CD4-positive, alpha-beta T cell treated with Interleukin-21 for 1 hour (primary cell): ENCODE measurements at regions not wholly inside any gene's neighbourhood (a gene's known extent, or its start where the extent isn't known, plus 50 kb on each side); places are given as distances from the start of the nearest gene placed in this dataset.

Source experiments
- DNase-seq: peaks from one replicate; pipeline ENCODE4 v3.0.0-alpha.2; 2020

DNA sequence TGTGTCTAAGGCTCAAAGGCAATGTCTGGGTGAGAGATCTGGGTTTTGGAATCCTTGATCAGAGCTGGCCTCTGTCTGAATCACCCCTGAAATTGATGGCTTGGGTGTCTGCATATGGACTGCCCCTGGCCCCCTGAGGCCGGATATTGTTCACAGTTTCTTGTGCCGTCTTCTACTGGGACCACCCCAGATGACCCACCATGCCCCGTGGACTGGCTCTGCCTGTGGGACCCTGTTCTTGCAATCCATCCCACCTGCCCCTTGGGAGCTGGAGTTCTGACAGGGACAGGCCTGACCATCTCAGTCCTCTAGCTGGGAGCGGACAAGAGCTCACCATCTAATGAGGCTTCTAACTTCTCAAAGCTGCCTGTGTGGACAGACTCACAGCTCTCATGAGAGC lies 119.9 kb downstream of the FAM43A start:
- DNase-seq = no peak

DNA sequence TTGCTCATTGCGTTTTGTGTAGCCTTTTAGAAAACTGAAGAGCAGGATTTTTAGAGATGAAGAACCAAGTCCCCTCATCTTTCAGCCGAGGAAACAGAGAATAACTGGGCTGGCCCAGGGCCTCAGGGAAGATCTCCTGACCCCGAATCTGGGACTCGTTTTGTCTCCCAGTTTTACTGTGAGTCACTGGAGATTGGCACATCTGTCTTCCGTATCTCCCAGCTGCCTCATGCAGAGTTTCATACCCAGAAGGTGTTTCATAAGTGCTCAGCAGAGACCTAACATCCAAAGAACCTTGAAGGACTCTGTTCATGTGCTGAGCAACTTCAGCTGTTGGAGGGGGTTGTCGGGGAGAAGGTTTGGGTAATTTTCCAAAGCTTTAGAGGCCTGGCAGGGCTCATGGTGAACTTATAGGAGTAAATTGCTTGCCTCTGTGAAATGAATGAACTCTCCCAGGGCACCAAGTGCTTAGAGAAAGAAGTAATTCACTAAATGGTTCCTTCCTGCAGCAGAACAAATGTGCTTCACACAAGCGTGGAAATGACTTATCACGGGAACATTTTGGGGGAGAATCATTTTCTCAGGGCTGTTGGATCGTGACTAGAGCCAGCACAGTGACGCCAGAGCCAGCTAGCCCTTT lies 121.4 kb downstream of the FAM43A start:
- no peak for DNase-seq

DNA sequence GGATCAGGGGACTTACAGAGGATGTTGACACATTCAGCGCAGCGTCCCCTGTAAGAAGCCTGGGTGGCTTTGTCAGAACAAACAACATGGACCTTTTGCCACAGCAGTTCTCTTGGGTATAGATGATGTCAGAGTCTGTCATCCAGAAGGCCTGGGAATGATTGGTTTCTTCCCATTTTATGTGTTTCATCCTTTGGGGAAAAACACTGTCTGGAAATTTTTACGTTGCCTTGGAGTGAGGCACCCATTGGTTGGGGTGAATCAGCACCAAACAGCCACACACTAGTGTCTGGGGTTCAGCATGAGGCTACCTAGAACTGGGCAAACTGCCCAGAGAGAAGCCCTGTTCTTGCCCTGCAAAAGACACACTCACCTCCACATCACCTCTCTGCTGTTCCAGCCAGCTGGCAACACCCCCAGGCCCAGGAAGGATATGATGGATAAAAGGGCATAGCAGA lies 123.0 kb downstream of the FAM43A start:
- DNase-seq = no peak

DNA sequence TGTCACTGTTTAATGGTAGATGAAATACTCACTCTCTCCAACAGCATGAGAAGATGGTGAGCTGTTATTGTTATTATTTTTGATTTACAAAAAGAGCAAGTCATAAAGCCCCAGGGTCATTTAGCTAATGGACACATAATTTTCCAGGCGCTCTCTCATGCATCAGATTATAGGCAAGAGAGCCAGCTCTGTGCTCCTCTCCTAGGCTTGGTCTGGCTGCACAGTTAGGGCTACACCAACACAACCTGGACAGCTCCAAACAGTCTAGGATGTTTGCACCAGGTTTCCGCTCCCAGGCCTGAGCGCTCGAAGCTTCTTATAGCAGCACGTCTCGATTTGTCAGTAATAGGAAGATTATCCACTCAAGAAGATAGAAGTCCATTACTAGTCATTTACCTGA lies 123.7 kb downstream of the FAM43A start:
- no peak for DNase-seq

DNA sequence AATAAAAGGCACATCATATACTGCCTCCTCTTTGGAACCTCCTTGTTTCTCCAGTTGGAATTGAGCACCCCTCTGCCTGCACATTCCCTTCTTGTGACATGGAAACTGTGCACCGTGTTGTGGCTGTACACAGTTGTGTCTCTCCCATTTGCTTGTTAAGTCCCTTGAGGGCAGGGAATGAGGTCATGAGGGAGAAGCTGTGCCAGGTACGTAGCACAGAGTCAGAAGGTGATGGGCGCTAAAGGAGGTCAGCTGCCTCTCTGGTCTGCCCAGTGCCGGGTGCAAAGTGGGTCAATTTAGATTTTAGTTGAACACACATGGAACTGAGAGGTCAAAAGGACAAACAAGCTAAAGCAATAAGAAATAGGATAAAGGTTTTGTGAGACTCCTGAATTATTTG lies 124.4 kb downstream of the FAM43A start:
- DNase-seq = no peak

DNA sequence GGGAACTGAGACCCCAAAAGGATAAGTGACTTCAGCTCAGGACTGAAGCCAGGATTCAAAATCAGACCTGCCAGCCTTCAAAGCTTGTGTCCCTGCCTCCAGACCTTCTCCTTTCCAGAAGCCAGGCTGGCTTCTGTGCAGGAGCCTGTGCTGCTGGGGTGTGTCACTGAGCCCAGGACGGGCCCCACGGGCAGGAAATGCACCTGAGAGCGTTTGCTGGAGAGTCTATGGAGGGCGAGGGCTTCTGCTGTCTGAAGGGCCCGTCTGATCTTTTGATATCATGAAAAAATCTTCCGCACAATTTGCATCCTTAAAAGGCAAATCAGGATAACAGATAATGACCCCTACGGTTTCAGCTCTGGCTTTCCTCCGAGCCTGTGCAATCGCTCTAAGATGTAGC lies 125.4 kb downstream of the FAM43A start:
- DNase-seq = no peak

DNA sequence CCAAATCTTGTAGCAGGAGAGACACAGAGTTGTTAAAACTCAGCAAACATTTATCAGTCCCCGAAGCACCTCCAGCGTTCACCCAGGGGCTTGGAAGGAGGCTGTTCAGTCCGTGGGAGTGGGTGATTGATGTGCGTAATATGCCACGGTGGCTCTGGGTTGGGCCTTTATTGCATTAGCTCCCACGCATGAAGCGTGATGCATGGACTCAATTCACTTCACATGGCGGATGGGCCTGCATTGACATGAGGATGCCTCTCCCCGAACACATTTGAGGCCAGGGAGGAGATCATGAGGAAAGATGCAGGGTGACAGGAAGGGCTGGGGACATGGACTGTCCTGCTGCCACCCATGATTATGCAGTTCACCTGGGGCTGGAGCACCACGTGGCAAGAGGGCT lies 126.5 kb downstream of the FAM43A start:
- DNase-seq = no peak

DNA sequence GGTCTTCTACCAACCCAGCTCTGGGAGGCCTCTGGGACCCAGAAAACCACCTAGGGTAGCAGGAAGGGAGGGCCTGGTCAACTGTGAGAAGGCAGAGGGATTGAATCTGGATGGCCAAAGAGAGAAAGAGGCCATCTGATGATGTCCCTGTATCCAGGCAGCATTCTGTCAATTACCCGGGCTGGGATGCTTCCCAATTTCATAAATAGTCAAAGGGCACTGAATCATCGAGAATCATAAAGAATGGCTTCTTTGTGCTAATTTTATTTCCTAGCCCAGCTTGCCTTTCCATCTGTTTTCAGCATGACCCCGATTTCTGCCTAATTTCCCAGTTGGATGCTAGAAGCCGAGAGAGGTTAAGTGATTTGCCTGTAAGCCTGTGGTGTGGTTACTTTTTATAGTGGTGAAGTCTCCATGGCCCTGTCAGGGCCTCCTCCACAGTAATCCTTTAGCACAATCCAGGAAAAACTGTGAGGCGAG lies 129.2 kb downstream of the FAM43A start:
- DNase-seq = no peak

DNA sequence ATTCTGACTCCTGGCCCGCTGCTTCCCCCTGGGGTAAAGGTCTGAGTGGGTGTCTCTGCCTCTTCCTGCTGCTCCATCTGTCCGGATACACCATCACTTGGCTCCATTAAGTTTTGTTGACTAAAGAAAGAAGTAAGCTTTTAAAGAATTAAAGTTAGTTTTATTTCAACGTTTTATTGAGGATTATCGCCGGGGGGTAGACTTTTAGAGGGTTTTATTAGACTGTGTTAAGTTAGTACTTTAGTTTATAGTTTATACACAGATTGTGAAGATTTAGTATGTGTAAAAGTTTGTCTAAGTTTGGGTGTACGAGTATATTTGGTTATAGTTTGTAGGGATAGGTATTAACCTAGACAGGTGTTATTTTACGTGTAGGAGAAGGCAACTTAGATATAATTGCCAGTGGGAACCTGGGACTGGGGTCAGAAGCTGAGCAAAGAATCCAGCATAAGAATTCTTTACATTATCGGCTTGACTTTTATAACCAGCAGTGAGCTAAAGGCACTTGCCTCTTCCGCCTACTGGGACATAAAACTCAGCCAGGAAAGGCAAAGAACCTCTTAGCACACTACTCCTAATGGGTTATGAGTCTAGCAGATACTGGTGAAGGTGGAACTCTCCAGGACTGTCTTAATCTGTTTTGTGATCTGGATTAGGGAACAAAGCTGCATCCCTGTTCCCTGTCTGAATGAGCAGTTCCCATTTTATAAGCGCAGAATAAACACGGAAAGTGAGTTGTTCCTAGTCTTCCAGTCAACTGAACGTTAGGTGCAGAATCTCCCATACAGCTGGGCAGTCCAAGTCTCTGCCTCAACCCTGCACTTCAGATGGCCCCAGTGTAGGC lies 131.3 kb downstream of the FAM43A start:
- no peak for DNase-seq

DNA sequence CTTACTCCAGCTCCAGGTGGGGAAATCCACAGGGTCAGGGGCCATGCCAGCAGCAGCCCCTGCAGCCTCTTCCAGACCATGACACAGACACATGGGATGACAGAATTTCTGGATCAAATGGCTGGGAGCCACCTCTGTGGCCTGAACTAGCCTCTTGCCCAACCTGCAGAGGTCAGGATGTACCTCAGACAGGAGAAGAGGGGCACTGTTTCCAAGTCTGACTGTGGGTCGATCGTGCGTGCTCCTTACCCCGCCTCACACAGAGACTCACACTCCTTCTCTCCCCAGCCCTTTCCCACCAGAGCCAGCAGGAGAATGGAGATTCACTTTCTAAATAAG lies 131.9 kb downstream of the FAM43A start:
- no peak for DNase-seq

DNA sequence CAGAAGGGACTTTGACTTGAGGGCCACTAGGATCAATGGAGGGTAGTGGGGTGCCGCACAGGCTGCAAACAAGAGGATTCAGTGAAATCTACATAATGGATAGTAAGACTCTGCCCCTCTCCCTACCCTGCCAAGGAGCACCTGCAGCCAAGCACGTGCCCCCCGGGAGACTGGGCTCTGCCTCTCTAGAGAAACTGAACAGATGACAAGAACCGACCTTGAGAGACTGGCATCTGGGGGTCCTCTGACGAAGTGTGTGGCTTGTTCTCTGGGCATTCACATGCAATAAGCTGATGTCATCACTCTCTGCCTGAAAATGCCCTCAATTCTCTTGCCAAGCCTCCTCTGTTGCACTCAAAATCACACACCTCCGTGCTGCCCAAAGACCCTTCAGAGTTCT lies 132.3 kb downstream of the FAM43A start:
- DNase-seq = no peak

DNA sequence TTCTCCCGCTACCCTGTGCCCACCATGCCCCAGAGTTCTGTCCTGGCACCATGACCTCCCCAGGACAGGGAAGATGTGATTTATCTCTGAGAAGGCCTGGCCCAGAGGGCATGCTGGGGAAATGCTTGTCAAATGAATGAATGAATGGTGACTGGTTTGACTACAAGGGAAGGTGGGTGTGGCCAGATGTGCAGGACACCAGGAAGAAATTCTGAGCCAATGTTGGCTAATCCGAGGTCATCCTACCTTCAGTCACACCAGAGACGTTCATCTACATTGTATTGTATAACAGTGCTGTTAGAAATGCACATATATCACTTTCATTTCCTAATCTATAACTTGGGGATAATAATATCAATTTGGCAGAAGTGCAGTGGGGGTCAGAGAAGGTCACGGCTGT lies 138.4 kb downstream of the FAM43A start:
- DNase-seq = no peak

DNA sequence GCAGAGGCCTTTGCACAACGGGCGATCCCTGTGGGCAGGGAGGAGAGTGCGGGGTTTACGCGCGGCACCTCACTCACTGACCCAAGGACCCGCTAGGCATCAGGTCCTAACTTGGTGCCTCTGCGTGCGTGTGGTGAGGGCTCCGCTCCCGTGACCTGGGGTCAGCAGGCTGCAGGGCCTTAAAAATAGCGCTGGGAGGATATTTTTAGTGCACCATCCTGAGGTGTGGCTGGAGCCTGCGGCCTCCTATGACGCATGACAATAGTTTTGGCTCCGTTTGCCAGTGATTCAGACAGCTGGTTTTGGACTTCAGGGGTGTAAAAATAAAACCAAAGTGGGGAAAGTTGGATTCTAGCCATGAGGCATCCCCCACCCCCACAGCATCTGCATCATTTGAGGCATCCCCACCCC lies 139.0 kb downstream of the FAM43A start:
- DNase-seq = no peak

DNA sequence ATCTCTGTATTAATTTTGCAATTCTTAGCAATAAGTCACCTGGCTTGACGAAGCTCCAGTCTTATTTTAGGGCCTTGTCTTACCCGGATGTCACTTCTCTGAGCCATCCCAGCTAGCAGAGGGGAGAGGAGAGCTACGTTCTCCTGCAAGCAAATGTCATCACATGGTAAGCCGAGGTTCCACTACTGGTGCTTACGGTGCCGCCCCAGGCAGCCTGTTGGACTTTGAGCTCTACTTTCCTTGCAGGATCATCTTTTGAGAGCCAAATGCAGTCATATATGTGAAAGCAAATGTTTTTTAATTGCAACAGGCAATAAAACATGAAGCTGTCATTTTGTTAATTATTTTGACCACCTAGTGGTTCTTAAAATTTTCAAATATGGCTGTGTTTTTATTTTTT lies 140.9 kb downstream of the FAM43A start:
- DNase-seq = no peak

DNA sequence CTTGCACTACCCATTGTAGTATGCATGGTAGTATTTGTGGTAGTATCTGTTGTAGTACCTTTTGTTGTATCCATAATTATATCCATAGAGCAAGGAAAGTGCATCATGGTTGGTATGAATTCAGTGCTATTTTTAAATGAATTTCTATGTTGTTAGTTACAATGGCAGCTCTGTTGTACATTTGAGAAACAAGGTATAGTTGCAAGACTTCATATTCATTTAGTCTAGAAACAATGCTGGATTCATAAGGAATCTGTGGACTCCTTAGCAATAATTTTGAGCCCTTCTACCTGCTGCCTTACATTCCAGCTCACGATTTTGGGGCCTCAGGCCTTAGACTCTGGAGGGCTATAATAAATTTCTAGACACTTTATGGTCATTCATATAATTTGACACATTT lies 141.8 kb downstream of the FAM43A start:
- DNase-seq = no peak

DNA sequence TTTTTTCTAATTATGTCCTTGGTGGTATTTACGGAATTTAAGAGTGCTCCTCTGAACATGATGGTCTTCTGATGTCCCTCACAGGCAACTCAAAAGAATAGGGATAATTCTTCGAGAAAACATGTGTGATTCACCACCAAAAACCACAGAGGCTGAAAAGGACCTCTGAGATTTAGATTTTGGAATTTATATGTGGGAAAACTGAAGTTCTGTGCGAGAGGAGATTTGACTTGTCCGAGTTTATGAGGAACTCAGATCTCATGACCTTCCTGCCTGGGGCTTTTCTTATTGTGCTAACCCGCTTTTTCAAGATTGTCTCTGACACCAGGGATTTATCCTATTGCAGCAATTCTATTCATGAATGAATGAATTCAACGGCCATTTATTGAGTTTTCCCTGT lies 142.4 kb downstream of the FAM43A start:
- DNase-seq = no peak

DNA sequence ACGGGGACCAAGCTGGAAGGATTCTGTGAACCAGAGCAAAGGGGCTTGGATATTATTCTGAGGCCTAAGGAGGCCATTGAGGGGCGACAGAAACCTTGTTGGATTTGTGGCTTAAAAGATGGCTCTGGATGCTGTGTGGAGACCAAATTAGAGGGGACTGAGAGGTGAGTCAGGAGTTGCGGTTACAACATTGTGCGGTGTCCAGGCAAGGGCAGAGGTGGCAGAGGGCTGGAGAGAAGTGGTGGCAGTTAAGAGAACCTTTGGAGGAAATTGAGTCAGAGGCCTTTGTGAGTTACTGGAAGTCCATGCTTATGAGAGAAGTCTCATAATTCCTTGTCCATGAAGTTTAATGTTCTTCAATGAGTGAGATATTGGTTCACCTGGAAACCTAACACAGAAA lies 143.2 kb downstream of the FAM43A start:
- DNase-seq = no peak

DNA sequence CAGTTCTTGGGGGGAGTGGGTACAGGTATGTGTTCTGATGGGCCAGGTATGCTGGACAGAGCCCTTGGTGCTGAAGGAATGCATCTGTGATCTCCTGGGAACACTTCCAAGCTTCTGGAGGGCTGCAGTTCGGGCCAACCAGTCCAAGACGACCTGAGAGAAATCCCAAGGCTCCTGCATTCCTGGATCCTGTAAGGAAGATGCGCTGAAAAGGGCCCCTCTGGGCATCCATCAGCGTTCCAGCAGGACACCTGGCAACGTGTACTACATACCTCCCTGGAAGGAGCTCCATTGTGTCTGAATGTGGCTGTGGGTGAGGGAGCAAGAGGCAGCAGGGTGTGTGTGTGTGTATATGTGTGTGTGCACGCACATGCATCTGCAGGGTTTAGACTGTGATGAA lies 144.7 kb downstream of the FAM43A start:
- no peak for DNase-seq

DNA sequence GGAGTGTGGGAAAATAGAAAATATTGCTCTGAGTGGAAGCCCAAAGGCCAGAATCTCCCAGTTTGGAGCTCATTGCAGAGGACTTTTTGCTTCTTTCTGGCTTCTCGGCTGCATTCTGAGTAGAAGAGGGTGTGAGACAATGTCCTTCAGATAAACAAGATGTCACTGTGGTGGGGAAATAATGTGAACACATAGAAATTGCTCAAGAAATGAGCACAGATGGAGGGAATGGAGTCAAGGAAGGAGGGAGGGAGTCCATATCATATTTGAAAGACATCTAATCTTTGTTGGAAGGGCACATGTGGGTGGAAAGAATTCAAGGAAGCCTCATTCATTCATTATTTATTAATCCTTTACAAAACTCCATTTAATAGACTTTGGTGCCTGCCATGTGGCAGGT lies 145.3 kb downstream of the FAM43A start:
- no peak for DNase-seq

DNA sequence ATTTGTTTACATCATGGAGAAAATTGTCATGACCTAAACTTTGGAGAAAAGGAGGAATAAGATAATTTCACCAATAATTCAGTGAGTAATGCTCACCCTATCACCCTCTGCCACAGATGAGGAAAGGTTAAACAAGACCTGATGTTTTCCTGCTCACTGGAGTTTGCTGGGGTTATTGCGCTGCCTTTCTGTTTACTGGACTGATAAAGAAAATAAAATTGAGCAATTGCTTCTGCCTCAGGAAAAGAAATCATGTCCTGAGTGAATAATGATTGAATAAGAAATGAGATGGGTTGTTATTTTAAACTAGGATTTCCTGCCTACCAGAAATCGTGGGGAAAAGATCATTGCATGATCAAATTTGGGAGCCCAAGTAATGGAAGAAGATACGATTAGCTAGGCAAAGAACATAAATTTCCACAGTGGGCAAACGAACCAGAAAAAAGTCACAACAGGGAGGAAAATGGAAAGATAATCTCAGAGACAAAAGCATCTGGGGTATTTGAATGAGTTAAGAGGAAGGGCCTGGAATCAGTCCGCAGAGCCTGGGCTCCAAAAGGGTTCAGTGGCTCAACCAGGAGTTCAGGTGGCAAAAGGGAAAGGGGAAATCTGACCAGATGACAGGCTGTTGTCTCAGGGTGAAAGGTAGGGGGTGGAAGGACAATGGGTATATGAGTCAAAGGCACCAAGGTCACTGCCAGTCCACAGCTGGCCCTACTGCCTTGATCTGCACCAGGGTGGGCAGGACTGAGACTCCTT lies 146.8 kb downstream of the FAM43A start:
- DNase-seq = no peak

DNA sequence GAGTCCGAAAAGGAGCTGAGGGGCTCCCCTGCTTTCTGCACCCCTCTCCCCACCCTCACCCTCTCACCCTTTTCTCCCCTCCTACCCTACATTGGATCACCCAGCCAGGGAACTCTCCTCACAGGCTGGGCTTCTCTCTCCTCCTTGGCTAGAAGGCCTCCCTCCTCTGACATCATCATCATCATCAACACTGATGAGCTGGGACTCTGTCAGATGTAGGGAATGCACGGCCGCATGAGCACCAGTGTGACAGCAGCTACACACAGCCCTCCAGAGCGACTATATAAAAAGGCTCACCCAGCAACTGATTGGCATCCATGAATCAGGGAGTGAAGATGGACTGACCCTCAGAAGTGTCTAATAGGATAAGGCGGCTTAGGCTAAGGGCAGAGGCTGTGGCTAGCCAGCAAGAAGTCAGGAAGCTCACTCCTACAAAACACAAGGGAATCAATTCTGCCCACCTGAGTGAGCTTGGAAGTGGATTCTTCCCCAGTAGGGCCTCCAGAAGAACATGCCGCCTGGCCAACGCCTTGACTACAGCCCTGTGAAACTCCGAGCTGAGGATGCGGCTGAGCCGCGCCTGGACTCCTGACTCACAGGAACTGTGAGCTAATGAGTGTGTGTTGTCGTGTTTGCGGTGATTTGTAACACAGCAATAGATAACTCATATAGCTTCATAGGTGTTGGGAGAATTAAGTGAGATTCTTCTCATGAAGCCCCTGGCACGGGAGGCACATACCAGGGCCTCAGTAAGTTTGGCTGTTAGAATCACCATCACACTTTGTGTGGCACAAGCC lies 147.6 kb downstream of the FAM43A start:
- DNase-seq = no peak

DNA sequence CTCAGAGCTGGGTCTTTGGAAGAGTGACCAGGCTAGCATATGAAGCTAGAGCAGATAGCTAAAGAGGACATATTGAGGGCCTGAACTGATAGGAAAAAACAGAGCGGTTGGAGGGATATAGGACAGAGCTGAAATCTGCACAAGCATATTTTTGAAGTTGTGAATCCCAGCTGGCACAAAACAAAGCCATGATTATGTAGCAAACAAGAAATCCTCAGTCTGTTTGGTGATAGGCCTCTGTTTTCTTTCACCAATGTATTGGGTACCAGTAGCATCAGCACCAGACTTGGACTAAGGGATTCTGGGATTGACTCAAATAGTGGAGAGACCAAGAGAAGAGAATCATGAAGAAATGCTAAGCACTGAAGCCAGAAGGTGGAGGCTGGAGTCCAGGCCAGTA lies 151.0 kb downstream of the FAM43A start:
- no peak for DNase-seq
